ENCODE measurements at regions not wholly inside any gene's neighbourhood (a gene's known extent, or its start where the extent isn't known, plus 50 kb on each side); places are given as distances from the start of the nearest gene placed in this dataset.

GRCh38 chr9:115969096-115969495 is 184.5 kb upstream of the PAPPA start:
- no peak for DNase-seq

- DNase-seq, result no peak
These were observed 181.2 kb upstream of the PAPPA start for GRCh38 chr9:115972362-115972761.

- DNase-seq, result no peak
These were observed 180.6 kb upstream of the PAPPA start for GRCh38 chr9:115972843-115973595.

GRCh38 chr9:115976781-115977180 is 176.8 kb upstream of the PAPPA start:
- no peak for DNase-seq

- DNase-seq, result no peak
These were observed 175.5 kb upstream of the PAPPA start for GRCh38 chr9:115978091-115978490.

- DNase-seq, result no peak
These were observed 174.9 kb upstream of the PAPPA start for GRCh38 chr9:115978659-115979096.

- no peak for DNase-seq
These were observed 173.5 kb upstream of the PAPPA start for GRCh38 chr9:115980054-115980453.

- no peak for DNase-seq
These were observed 173.1 kb upstream of the PAPPA start for GRCh38 chr9:115980502-115980901.

GRCh38 chr9:115980976-115981375 is 172.6 kb upstream of the PAPPA start:
- DNase-seq, result no peak

- DNase-seq, result no peak
These were observed 170.2 kb upstream of the PAPPA start for GRCh38 chr9:115983366-115983765.

- DNase-seq, result no peak
These were observed 167.9 kb upstream of the PAPPA start for GRCh38 chr9:115985657-115986056.

GRCh38 chr9:115986508-115986907 is 167.1 kb upstream of the PAPPA start:
- no peak for DNase-seq

GRCh38 chr9:115988701-115989100 is 164.9 kb upstream of the PAPPA start:
- no peak for DNase-seq

GRCh38 chr9:115989831-115990230 is 163.8 kb upstream of the PAPPA start:
- no peak for DNase-seq

- DNase-seq, result no peak
These were observed 160.8 kb upstream of the PAPPA start for GRCh38 chr9:115992834-115993233.

- DNase-seq, result no peak
These were observed 155.7 kb upstream of the PAPPA start for GRCh38 chr9:115997923-115998322.

- DNase-seq, result no peak
These were observed 154.9 kb upstream of the PAPPA start for GRCh38 chr9:115998666-115999065.

- no peak for DNase-seq
These were observed 154.1 kb upstream of the PAPPA start for GRCh38 chr9:115999498-115999897.

GRCh38 chr9:116000748-116001329 is 152.8 kb upstream of the PAPPA start:
- DNase-seq, result peak; percentile 1 to 6

GRCh38 chr9:116002181-116002580 is 151.4 kb upstream of the PAPPA start:
- DNase-seq, result no peak

- no peak for DNase-seq
These were observed 151.0 kb upstream of the PAPPA start for GRCh38 chr9:116002624-116003023.

GRCh38 chr9:116003397-116003796 is 150.2 kb upstream of the PAPPA start:
- DNase-seq, result no peak

GRCh38 chr9:116005205-116005604 is 148.4 kb upstream of the PAPPA start:
- DNase-seq, result no peak

GRCh38 chr9:116007824-116008223 is 145.8 kb upstream of the PAPPA start:
- no peak for DNase-seq

- DNase-seq, result no peak
These were observed 145.3 kb upstream of the PAPPA start for GRCh38 chr9:116008278-116008677.

Data from activated CD4-positive, alpha-beta T cell treated with anti-CD3 and anti-CD28 coated beads, Interleukin-2, amount 50 U/mL, for 48 hours (primary cell).